Breast epithelium (tissue), 4 donors: ENCODE measurements at regions not wholly inside any gene's neighbourhood (a gene's known extent, or its start where the extent isn't known, plus 50 kb on each side); places are given as distances from the start of the nearest gene placed in this dataset.

Experiments
- DNase-seq, 2 donors: peaks; one replicate each; pipeline ENCODE4 v3.0.0-alpha.2; 2019; ENCODE audit warnings: low spot score in 2 of 2
- H3K27ac ChIP-seq, 2 donors: fragments of 200-600 bp; sonication (generic) in 1 of 2; one replicate each; pipeline ENCODE4 v1.5.1; 2016 to 2019; ENCODE audit warnings: mild to moderate bottlenecking in 1 of 2
- H3K27me3 ChIP-seq, 2 donors: fragments of 200-600 bp; sonication (generic) in 1 of 2; one replicate each; pipeline versions ENCODE4 v1.5.1 to v1.6.0; 2017 to 2019; ENCODE audit warnings: control low read depth in 1 of 2, mild to moderate bottlenecking in 1 of 2
- H3K36me3 ChIP-seq: fragments of 200-600 bp; one replicate; pipeline ENCODE4 v1.5.1; 2019
- H3K4me1 ChIP-seq, 2 donors: fragments of 200-600 bp; sonication (generic); one replicate each; pipeline ENCODE4 v1.5.1; 2016 to 2019; ENCODE audit warnings: control low read depth in 1 of 2
- H3K4me3 ChIP-seq, 3 donors: fragments of 200-600 bp; sonication (generic); 1 replicate in 2 of 3; 2 replicates in 1 of 3; pipeline ENCODE4 v1.5.1; 2016 to 2019; ENCODE audit warnings: mild to moderate bottlenecking in 3 of 3, moderate library complexity in 2 of 3
- H3K9me3 ChIP-seq, 2 donors: fragments of 200-600 bp; sonication (generic) in 1 of 2; one replicate each; pipeline ENCODE4 v1.5.1; 2016 to 2019; ENCODE audit warnings: control low read depth in 1 of 2
- CTCF ChIP-seq, 3 donors: fragments of 450-650 bp; IDR thresholded peaks; one replicate each; pipeline ENCODE4 v1.5.1; 2016 to 2017; ENCODE audit warnings: antibody characterized with exemption in 3 of 3, mild to moderate bottlenecking in 3 of 3, moderate library complexity in 3 of 3
- POLR2A ChIP-seq: fragments of 450-650 bp; IDR thresholded peaks from one replicate; pipeline ENCODE4 v1.6.1; 2016; ENCODE audit warnings: antibody characterized with exemption, mild to moderate bottlenecking, moderate library complexity
- POLR2AphosphoS5 ChIP-seq, 3 donors: sonication (generic); formaldehyde crosslinking; IDR thresholded peaks; one replicate each; pipeline ENCODE4 v1.6.1; 2017; ENCODE audit warnings: antibody characterized with exemption in 3 of 3
- intact Hi-C: fragments of 100-400 bp; cut with DNase I; formaldehyde crosslinking; loops from one replicate; pipeline ENCODE4 v1.15.1; 2023; ENCODE audit warnings: low total_unique reads

DNA sequence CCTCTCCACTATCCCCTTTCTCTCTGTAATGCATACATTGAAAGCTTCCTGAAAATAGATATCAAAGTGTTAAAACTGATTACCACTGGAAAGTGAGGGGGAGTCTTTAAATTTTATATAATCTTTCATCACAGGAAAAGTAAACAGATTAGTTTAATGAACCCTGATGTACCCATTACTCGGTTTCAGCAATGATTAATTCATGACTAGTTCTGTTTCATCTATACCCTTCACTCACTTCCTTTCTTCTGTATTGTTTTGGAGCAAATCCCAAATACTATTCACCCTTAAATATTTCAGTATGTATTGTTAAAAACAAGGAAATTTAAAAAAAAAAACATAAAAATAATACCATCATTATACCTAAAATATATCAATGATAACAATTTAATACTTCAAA is 67.3 kb upstream of the TMCC3 start:
- TF ChIP-seq POLR2AphosphoS5 (IDR thresholded peaks at IDR 0.05) (no peak), CTCF (IDR thresholded peaks at IDR 0.05) (no peak), POLR2A (no peak)
- no peak overlapping the region for H3K4me3 ChIP-seq
- no peaks in the 10 kb centered on the region for H3K4me1 ChIP-seq
- intact Hi-C loops, result no loop called here
- H3K9me3 ChIP-seq, result no peaks in the 10 kb centered on the region
- DNase-seq, result no peak
- no peak overlapping the region for H3K27ac ChIP-seq
- H3K27me3 ChIP-seq, result no peaks in the 10 kb centered on the region
- no peaks in the 10 kb centered on the region for H3K36me3 ChIP-seq

- intact Hi-C loops, result no loop called here
- H3K4me3 ChIP-seq, result no peak overlapping the region
These were observed 66.8 kb upstream of the TMCC3 start for GRCh38 chr12:94717108-94717507.

GRCh38 chr12:94716339-94716738 is 66.0 kb upstream of the TMCC3 start:
- H3K4me1 ChIP-seq, result no peaks in the 10 kb centered on the region
- no peak overlapping the region for H3K27ac ChIP-seq
- intact Hi-C loops, result no loop called here
- TF ChIP-seq CTCF (IDR thresholded peaks at IDR 0.05), result no peak
- TF ChIP-seq POLR2A, result no peak
- no peaks in the 10 kb centered on the region for H3K9me3 ChIP-seq
- DNase-seq, result no peak
- H3K36me3 ChIP-seq, result no peaks in the 10 kb centered on the region
- H3K27me3 ChIP-seq, result no peaks in the 10 kb centered on the region
- H3K4me3 ChIP-seq, result no peak overlapping the region

More at GRCh38 chr12:94717108-94717507, 66.8 kb upstream of the TMCC3 start:
- DNase-seq, result no peak
- H3K27me3 ChIP-seq, result no peaks in the 10 kb centered on the region
- no peaks in the 10 kb centered on the region for H3K4me1 ChIP-seq
- no peaks in the 10 kb centered on the region for H3K9me3 ChIP-seq
- no peak overlapping the region for H3K27ac ChIP-seq
- H3K36me3 ChIP-seq, result no peaks in the 10 kb centered on the region
- no peak for TF ChIP-seq POLR2A
- TF ChIP-seq POLR2AphosphoS5 (IDR thresholded peaks at IDR 0.05), result no peak
- no peak for TF ChIP-seq CTCF (IDR thresholded peaks at IDR 0.05)

GRCh38 chr12:94714378-94715114 is 64.2 kb upstream of the TMCC3 start:
- Histone ChIP-seq H3K27me3 (no peaks in the 10 kb centered on the region), H3K4me1 (no peaks in the 10 kb centered on the region), H3K36me3 (no peaks in the 10 kb centered on the region), H3K27ac (no peak overlapping the region), H3K9me3 (no peaks in the 10 kb centered on the region), H3K4me3 (no peak overlapping the region)
- TF ChIP-seq POLR2AphosphoS5 (IDR thresholded peaks at IDR 0.05) (no peak), POLR2A (no peak), CTCF (IDR thresholded peaks at IDR 0.05) (no peak)
- intact Hi-C loops, result no loop called here
- DNase-seq, result no peak

- TF ChIP-seq CTCF (IDR thresholded peaks at IDR 0.05) (no peak), POLR2AphosphoS5 (IDR thresholded peaks at IDR 0.05) (no peak), POLR2A (no peak)
- Histone ChIP-seq H3K4me1 (no peaks in the 10 kb centered on the region), H3K36me3 (no peaks in the 10 kb centered on the region), H3K9me3 (no peaks in the 10 kb centered on the region), H3K27me3 (no peaks in the 10 kb centered on the region), H3K27ac (no peak overlapping the region), H3K4me3 (no peak overlapping the region)
- DNase-seq, result no peak
- intact Hi-C loops, result no loop called here
These were observed 62.6 kb upstream of the TMCC3 start for GRCh38 chr12:94712815-94713515.
